ENCODE measurements at regions not wholly inside any gene's neighbourhood (a gene's known extent, or its start where the extent isn't known, plus 50 kb on each side); places are given as distances from the start of the nearest gene placed in this dataset.

GRCh38 chr9:19999491-20000057, 210.7 kb upstream of the SLC24A2 start:
- no peak for TF ChIP-seq CTCF (IDR thresholded peaks at IDR 0.05; ENCODE audit: low read depth, low read length, missing control alignments)
- peak; percentile 19 for DNase-seq (ENCODE audit: low read depth)
- H3K4me3 ChIP-seq (ENCODE audit: low read depth, low read length) = no peak overlapping the region
- in situ Hi-C loops (cut with HindIII; ENCODE audit: low sequenced_read_pairs) = no loop called here

- peak; percentile 3 for DNase-seq (ENCODE audit: low read depth)
- in situ Hi-C loops (cut with HindIII; ENCODE audit: low sequenced_read_pairs) = no loop called here
- no peak for TF ChIP-seq CTCF (IDR thresholded peaks at IDR 0.05; ENCODE audit: low read depth, low read length, missing control alignments)
- H3K4me3 ChIP-seq (ENCODE audit: low read depth, low read length) = no peak overlapping the region
Observed at GRCh38 chr9:19998823-19999455, 210.1 kb upstream of the SLC24A2 start.

- TF ChIP-seq CTCF (IDR thresholded peaks at IDR 0.05; ENCODE audit: low read depth, low read length, missing control alignments) = no peak
- in situ Hi-C loops (cut with HindIII; ENCODE audit: low sequenced_read_pairs) = no loop called here
- no peak overlapping the region for H3K4me3 ChIP-seq (ENCODE audit: low read depth, low read length)
- no peak for DNase-seq (ENCODE audit: low read depth)
Observed at GRCh38 chr9:19998153-19998552, 209.3 kb upstream of the SLC24A2 start.

GRCh38 chr9:19995619-19996018, 206.8 kb upstream of the SLC24A2 start:
- no peak for DNase-seq (ENCODE audit: low read depth)
- in situ Hi-C loops (cut with HindIII; ENCODE audit: low sequenced_read_pairs) = no loop called here
- TF ChIP-seq CTCF (IDR thresholded peaks at IDR 0.05; ENCODE audit: low read depth, low read length, missing control alignments) = no peak
- H3K4me3 ChIP-seq (ENCODE audit: low read depth, low read length) = no peak overlapping the region

GRCh38 chr9:19994296-19994695, 205.5 kb upstream of the SLC24A2 start:
- in situ Hi-C loops (cut with HindIII; ENCODE audit: low sequenced_read_pairs) = no loop called here
- TF ChIP-seq CTCF (IDR thresholded peaks at IDR 0.05; ENCODE audit: low read depth, low read length, missing control alignments) = no peak
- DNase-seq (ENCODE audit: low read depth) = peak; percentile 48
- H3K4me3 ChIP-seq (ENCODE audit: low read depth, low read length) = no peak overlapping the region

GRCh38 chr9:19992556-19992955, 203.7 kb upstream of the SLC24A2 start:
- no peak for TF ChIP-seq CTCF (IDR thresholded peaks at IDR 0.05; ENCODE audit: low read depth, low read length, missing control alignments)
- in situ Hi-C loops (cut with HindIII; ENCODE audit: low sequenced_read_pairs) = no loop called here
- no peak for DNase-seq (ENCODE audit: low read depth)

More at GRCh38 chr9:19992556-19992955, 203.7 kb upstream of the SLC24A2 start:
- H3K4me3 ChIP-seq (ENCODE audit: low read depth, low read length) = no peak overlapping the region

All from astrocyte of the cerebellum (primary cell).